ENCODE measurements at regions not wholly inside any gene's neighbourhood (a gene's known extent, or its start where the extent isn't known, plus 50 kb on each side); places are given as distances from the start of the nearest gene placed in this dataset.

GRCh38 chr22:49590381-49590780 lies 237.3 kb downstream of the BRD1 start:
- DNase-seq (ENCODE audit: extremely low read depth, low read depth): no peak
- no peak for TF ChIP-seq CTCF (IDR thresholded peaks at IDR 0.05; ENCODE audit: low read depth, low read length)

- TF ChIP-seq CTCF (IDR thresholded peaks at IDR 0.05; ENCODE audit: low read depth, low read length): no peak
- no peak for DNase-seq (ENCODE audit: extremely low read depth, low read depth)
Observed at GRCh38 chr22:49589811-49590210, 237.9 kb downstream of the BRD1 start.

- no peak for DNase-seq (ENCODE audit: extremely low read depth, low read depth)
- TF ChIP-seq CTCF (IDR thresholded peaks at IDR 0.05; ENCODE audit: low read depth, low read length): no peak
Observed at GRCh38 chr22:49589301-49589700, 238.4 kb downstream of the BRD1 start.

GRCh38 chr22:49588739-49589138 lies 238.9 kb downstream of the BRD1 start:
- no peak for DNase-seq (ENCODE audit: extremely low read depth, low read depth)
- no peak for TF ChIP-seq CTCF (IDR thresholded peaks at IDR 0.05; ENCODE audit: low read depth, low read length)

GRCh38 chr22:49587987-49588386 lies 239.7 kb downstream of the BRD1 start:
- TF ChIP-seq CTCF (IDR thresholded peaks at IDR 0.05; ENCODE audit: low read depth, low read length): no peak
- DNase-seq (ENCODE audit: extremely low read depth, low read depth): no peak

GRCh38 chr22:49587421-49587820 lies 240.3 kb downstream of the BRD1 start:
- no peak for TF ChIP-seq CTCF (IDR thresholded peaks at IDR 0.05; ENCODE audit: low read depth, low read length)
- no peak for DNase-seq (ENCODE audit: extremely low read depth, low read depth)

GRCh38 chr22:49586873-49587272 lies 240.8 kb downstream of the BRD1 start:
- no peak for DNase-seq (ENCODE audit: extremely low read depth, low read depth)

More at GRCh38 chr22:49586873-49587272, 240.8 kb downstream of the BRD1 start:
- no peak for TF ChIP-seq CTCF (IDR thresholded peaks at IDR 0.05; ENCODE audit: low read depth, low read length)
